GM12878 (cell line): ENCODE measurements at regions not wholly inside any gene's neighbourhood (a gene's known extent, or its start where the extent isn't known, plus 50 kb on each side); places are given as distances from the start of the nearest gene placed in this dataset.

Experiments used
- MXI1 ChIP-seq: fragments of 150-350 bp; IDR thresholded peaks from 2 replicates; pipeline ENCODE4 v1.6.1; 2011; ENCODE audit warnings: low read depth, mild to moderate bottlenecking, inconsistent platforms, low read length, improper control_type of control experiment
- NR2C1 ChIP-seq: fragments of 450-650 bp; IDR thresholded peaks from 2 replicates; pipeline ENCODE4 v1.6.1; 2017; ENCODE audit warnings: antibody characterized with exemption, mild to moderate bottlenecking, moderate library complexity
- PML ChIP-seq: IDR thresholded peaks from 2 replicates; pipeline ENCODE4 v1.6.1; 2012; ENCODE audit warnings: low read length, inconsistent platforms
- REST ChIP-seq: IDR thresholded peaks from 2 replicates; pipeline ENCODE4 v1.6.1; 2012; ENCODE audit warnings: mild to moderate bottlenecking, low read depth, low read length
- ZBTB11 ChIP-seq: fragments of 450-650 bp; formaldehyde crosslinking; IDR thresholded peaks from 2 replicates; pipeline ENCODE4 v1.5.0; 2022; ENCODE audit warnings: mild to moderate bottlenecking, missing genetic modification characterization
- ZSCAN29 ChIP-seq: fragments of 450-650 bp; IDR thresholded peaks from 2 replicates; pipeline ENCODE4 v1.6.1; 2017; ENCODE audit warnings: mild to moderate bottlenecking, moderate library complexity
- TF ChIP-seq, protein P1 (sequence below), 3 experiments: IDR thresholded peaks in 2 of 3; conservative IDR thresholded peaks in 1 of 3; 2 replicates each; pipeline ENCODE4 v1.5.1; 2011; ENCODE audit warnings: low read depth in 3 of 3, low read length in 3 of 3, mild to moderate bottlenecking in 3 of 3, control low read depth in 2 of 3, moderate library complexity in 2 of 3, inconsistent platforms in 1 of 3, mixed read lengths in 1 of 3; ENCODE audit not compliant: control insufficient read depth in 2 of 3, insufficient read depth in 1 of 3; ENCODE audit errors: extremely low read depth in 1 of 3

GRCh38 chr3:177610686-177611633 is 413.7 kb upstream of the TBL1XR1 start (continued):
- TF ChIP-seq REST (no peak), ZBTB11 (CRISPR knock-in tag) (no peak), NR2C1 (no peak), MXI1 (no peak), PML (no peak), ZSCAN29 (no peak)
- TF ChIP-seq, protein P1, sequence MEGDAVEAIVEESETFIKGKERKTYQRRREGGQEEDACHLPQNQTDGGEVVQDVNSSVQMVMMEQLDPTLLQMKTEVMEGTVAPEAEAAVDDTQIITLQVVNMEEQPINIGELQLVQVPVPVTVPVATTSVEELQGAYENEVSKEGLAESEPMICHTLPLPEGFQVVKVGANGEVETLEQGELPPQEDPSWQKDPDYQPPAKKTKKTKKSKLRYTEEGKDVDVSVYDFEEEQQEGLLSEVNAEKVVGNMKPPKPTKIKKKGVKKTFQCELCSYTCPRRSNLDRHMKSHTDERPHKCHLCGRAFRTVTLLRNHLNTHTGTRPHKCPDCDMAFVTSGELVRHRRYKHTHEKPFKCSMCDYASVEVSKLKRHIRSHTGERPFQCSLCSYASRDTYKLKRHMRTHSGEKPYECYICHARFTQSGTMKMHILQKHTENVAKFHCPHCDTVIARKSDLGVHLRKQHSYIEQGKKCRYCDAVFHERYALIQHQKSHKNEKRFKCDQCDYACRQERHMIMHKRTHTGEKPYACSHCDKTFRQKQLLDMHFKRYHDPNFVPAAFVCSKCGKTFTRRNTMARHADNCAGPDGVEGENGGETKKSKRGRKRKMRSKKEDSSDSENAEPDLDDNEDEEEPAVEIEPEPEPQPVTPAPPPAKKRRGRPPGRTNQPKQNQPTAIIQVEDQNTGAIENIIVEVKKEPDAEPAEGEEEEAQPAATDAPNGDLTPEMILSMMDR (IDR thresholded peaks at IDR 0.05 in 2 of 3, conservative IDR thresholded peaks at IDR 0.05 in 1 of 3; ENCODE audit: control insufficient read depth in 2 of 3, extremely low read depth in 1 of 3, insufficient read depth in 1 of 3, low read depth in 3 of 3, low read length in 3 of 3): no peak
